ENCODE measurements at regions not wholly inside any gene's neighbourhood (a gene's known extent, or its start where the extent isn't known, plus 50 kb on each side); places are given as distances from the start of the nearest gene placed in this dataset.

GRCh38 chr10:2650328-2650727, 417.0 kb upstream of the PFKP start:
- TF ChIP-seq CTCF (IDR thresholded peaks at IDR 0.05) = no peak
- TF ChIP-seq POLR2A (IDR thresholded peaks at IDR 0.05) = no peak
